ENCODE measurements at regions not wholly inside any gene's neighbourhood (a gene's known extent, or its start where the extent isn't known, plus 50 kb on each side); places are given as distances from the start of the nearest gene placed in this dataset.
A peak's percentile ranks its signal among the peaks of the same experiment; 100 is the strongest.
"Not testable (repeated sequence)": the region's sequence is repeated elsewhere in the genome, so short reads cannot be mapped to it uniquely, and the experiment has no call there.

DNA sequence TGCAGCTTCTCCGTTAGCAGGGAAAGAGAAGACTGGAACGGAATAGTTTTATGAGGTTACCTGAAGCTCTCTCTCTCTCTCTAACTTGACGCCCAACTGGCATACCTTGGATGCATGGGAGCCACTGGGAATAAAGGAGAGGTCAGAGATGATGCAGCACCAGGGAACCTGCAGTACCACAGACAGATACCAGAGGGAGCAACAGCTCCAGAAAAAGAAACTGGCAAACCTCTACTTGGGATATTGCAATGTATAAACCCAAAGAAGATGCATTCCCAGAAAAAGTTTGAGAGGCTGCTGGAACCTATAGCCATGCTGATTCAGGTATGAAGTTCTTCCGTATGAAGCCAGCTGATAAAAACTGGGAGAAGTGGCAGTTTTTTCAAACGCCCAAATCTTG, 2976.1 kb upstream of the TEKT4 start:
- TF ChIP-seq, protein P1, sequence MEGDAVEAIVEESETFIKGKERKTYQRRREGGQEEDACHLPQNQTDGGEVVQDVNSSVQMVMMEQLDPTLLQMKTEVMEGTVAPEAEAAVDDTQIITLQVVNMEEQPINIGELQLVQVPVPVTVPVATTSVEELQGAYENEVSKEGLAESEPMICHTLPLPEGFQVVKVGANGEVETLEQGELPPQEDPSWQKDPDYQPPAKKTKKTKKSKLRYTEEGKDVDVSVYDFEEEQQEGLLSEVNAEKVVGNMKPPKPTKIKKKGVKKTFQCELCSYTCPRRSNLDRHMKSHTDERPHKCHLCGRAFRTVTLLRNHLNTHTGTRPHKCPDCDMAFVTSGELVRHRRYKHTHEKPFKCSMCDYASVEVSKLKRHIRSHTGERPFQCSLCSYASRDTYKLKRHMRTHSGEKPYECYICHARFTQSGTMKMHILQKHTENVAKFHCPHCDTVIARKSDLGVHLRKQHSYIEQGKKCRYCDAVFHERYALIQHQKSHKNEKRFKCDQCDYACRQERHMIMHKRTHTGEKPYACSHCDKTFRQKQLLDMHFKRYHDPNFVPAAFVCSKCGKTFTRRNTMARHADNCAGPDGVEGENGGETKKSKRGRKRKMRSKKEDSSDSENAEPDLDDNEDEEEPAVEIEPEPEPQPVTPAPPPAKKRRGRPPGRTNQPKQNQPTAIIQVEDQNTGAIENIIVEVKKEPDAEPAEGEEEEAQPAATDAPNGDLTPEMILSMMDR (IDR thresholded peaks at IDR 0.05; ENCODE audit: low read depth, low read length), result 0 out of 2 replicates have a peak, but pooled peaks have one; percentile 6
- H3K4me3 ChIP-seq (ENCODE audit: low read depth, low read length), result not testable (repeated sequence)

DNA sequence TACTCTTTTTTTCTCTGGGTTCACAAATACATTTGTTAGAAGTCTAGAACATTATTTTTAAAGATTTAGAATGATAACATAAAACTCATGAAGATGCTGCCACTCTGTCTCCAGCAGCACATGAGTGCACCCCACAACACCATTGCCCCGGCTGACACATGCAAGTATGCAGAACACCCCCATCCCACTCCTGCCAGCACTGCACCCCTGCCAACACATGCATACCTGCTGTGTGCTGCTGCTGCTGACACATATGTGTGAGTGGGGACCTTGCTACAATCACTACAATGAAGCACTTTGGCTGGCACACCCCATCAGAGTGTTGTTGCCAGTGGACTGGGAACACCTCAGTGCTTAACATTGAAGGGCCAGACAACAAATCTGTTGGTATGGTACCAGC, 2953.6 kb upstream of the TEKT4 start:
- not testable (repeated sequence) for H3K4me3 ChIP-seq (ENCODE audit: low read depth, low read length)
